Sigmoid colon (tissue), 4 donors: ENCODE measurements at regions not wholly inside any gene's neighbourhood (a gene's known extent, or its start where the extent isn't known, plus 50 kb on each side); places are given as distances from the start of the nearest gene placed in this dataset.

Source experiments
- EP300 ChIP-seq, 4 donors: sonication (generic); formaldehyde crosslinking; IDR thresholded peaks; one replicate each; pipeline ENCODE4 v1.6.1; 2017; ENCODE audit warnings: antibody characterized with exemption in 4 of 4
- POLR2A ChIP-seq, 2 donors: fragments of 450-650 bp; IDR thresholded peaks; one replicate each; pipeline ENCODE4 v1.6.1; 2016; ENCODE audit warnings: antibody characterized with exemption in 2 of 2, mild to moderate bottlenecking in 2 of 2, moderate library complexity in 2 of 2
- POLR2AphosphoS5 ChIP-seq, 4 donors: sonication (generic); formaldehyde crosslinking; IDR thresholded peaks; one replicate each; pipeline ENCODE4 v1.6.1; 2017; ENCODE audit warnings: antibody characterized with exemption in 4 of 4
- TF ChIP-seq, protein P1 (sequence below), 4 experiments: fragments of 450-650 bp in 3 of 4; fragments of 200-600 bp in 1 of 4; IDR thresholded peaks; one replicate each; pipeline ENCODE4 v1.5.1; 2016 to 2019; ENCODE audit warnings: antibody characterized with exemption in 4 of 4, mild to moderate bottlenecking in 3 of 4, moderate library complexity in 2 of 4

DNA sequence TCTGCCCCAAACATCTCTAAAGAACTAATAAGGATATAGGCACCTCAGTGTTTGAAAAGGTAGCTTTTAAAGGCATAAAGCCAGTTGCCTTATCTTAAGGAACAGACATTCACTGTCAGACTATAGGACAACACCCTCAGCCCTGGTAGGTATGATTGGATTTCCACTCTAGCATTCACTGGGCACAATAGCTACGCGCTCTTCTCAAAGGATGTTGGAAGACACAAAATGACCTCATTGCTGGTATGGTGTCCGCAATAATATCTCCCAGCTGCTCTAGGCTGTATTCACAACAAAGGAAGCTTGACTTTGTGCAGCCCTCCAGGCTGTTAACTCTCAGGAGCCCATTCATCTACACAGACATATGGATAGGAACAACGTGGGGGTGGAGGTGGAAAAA is 119.4 kb upstream of the CXADR start:
- TF ChIP-seq, protein P1, sequence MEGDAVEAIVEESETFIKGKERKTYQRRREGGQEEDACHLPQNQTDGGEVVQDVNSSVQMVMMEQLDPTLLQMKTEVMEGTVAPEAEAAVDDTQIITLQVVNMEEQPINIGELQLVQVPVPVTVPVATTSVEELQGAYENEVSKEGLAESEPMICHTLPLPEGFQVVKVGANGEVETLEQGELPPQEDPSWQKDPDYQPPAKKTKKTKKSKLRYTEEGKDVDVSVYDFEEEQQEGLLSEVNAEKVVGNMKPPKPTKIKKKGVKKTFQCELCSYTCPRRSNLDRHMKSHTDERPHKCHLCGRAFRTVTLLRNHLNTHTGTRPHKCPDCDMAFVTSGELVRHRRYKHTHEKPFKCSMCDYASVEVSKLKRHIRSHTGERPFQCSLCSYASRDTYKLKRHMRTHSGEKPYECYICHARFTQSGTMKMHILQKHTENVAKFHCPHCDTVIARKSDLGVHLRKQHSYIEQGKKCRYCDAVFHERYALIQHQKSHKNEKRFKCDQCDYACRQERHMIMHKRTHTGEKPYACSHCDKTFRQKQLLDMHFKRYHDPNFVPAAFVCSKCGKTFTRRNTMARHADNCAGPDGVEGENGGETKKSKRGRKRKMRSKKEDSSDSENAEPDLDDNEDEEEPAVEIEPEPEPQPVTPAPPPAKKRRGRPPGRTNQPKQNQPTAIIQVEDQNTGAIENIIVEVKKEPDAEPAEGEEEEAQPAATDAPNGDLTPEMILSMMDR (IDR thresholded peaks at IDR 0.05), result no peak
- TF ChIP-seq POLR2A (IDR thresholded peaks at IDR 0.05) (no peak), POLR2AphosphoS5 (IDR thresholded peaks at IDR 0.05) (no peak), EP300 (IDR thresholded peaks at IDR 0.05) (no peak)
